ENCODE measurements at regions not wholly inside any gene's neighbourhood (a gene's known extent, or its start where the extent isn't known, plus 50 kb on each side); places are given as distances from the start of the nearest gene placed in this dataset.

DNA sequence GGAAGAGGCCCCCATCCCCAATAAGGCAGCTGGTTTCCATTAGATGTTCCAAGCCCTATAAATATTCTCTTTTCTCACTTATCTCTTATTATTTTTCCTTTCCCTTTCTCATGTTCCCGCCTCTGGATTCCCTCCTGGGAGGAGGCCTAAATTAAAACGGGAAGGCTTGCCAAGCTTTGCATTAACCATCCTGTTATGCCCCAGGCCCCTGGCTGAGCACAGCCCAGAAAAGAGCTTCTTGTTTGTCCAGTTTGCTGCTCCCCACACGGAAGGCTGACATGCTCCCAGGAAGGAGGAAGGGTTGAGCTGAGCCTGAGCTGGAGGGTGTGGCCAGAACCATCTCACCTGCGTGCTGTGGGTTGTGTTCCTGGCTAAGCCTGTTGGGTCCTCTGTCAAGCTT, 63.1 kb upstream of the BOC start:
- FAIRE-seq, result no peak
- Histone ChIP-seq H3K4me2 (ENCODE audit: insufficient read depth in 1 of 2, low read depth in 2 of 2, low read length in 2 of 2) (no peak overlapping the region), H4K8ac (ENCODE audit: extremely low read depth, insufficient read depth, low read length) (no peak overlapping the region)

More for the DNA sequence above, 63.1 kb upstream of the BOC start:
- Histone ChIP-seq H4K5ac (ENCODE audit: insufficient read length, low read depth, low read length) (no peak overlapping the region), H3K36me3 (ENCODE audit: control insufficient read depth in 2 of 4, insufficient read depth in 4 of 4, low read length in 3 of 4) (no peaks in the 10 kb centered on the region), H3K23me2 (ENCODE audit: low read depth, low read length) (no peaks in the 10 kb centered on the region), H3K9me3 (ENCODE audit: insufficient read depth in 2 of 2, low read depth in 1 of 2, low read length in 1 of 2) (no peaks in the 10 kb centered on the region), H3K4me1 (replicated peaks in 1 of 4; ENCODE audit: control insufficient read depth in 3 of 4, insufficient read depth in 4 of 4, low read length in 3 of 4) (peaks cover 0 to 12% (median 7%) of the 10 kb centered on the region in 4 experiments; a peak in 4 of 7 replicates), H2AFZ (ENCODE audit: low read length) (peak overlapping the region; percentile 2; the same call in 1 of the 2 replicates), H4K91ac (replicated peaks; ENCODE audit: insufficient read length, low read length) (no peak overlapping the region), H2BK15ac (ENCODE audit: low read length) (no peak overlapping the region), H3K4ac (replicated peaks; ENCODE audit: insufficient read length, low read depth, low read length) (no peak overlapping the region), H4K20me1 (replicated peaks in 1 of 2; ENCODE audit: control insufficient read depth in 1 of 2, insufficient read depth in 2 of 2, low read length in 2 of 2) (no peaks in the 10 kb centered on the region), H3K27ac (ENCODE audit: low read depth, low read length) (no peak overlapping the region), H3K79me2 (ENCODE audit: control insufficient read depth in 1 of 2, insufficient read depth in 2 of 2, low read length in 2 of 2) (no peaks in the 10 kb centered on the region), H3K9ac (replicated peaks in 1 of 4; ENCODE audit: extremely low read depth in 1 of 4, low read depth in 3 of 4, low read length in 3 of 4) (no peak overlapping the region), H3K56ac (replicated peaks; ENCODE audit: insufficient read length, low read depth, low read length) (no peak overlapping the region), H3K79me1 (ENCODE audit: low read depth, low read length) (no peaks in the 10 kb centered on the region), H3K27me3 (replicated peaks in 1 of 4; ENCODE audit: control insufficient read depth in 3 of 4, extremely low read depth in 1 of 4, insufficient read depth in 3 of 4, low read length in 3 of 4) (no peaks in the 10 kb centered on the region; a peak in 1 of 7 replicates), H2BK5ac (ENCODE audit: low read depth, low read length) (no peak overlapping the region), H2BK12ac (ENCODE audit: low read depth, low read length) (no peak overlapping the region), H3K18ac (ENCODE audit: extremely low read depth, low read length) (no peak overlapping the region), H3K14ac (ENCODE audit: insufficient read length) (no peak overlapping the region), H3K4me3 (ENCODE audit: extremely low read depth in 1 of 4, insufficient read depth in 2 of 4, low read depth in 3 of 4, low read length in 4 of 4) (no peak overlapping the region), H2BK120ac (replicated peaks; ENCODE audit: low read depth, low read length) (no peak overlapping the region), H2BK20ac (ENCODE audit: low read length) (no peak overlapping the region), H3K23ac (ENCODE audit: insufficient read length) (no peak overlapping the region), H2AK5ac (ENCODE audit: low read depth, low read length) (no peak overlapping the region)
- 69% methylated on average over 4 of the region's 4 CpGs; no CpG with 5 or more reads in 1 of the 2 experiments for WGBS, 2 experiments (ENCODE audit: extremely low coverage in 1 of 2, insufficient coverage in 1 of 2, insufficient read length in 1 of 2, insufficient replicate concordance in 2 of 2, low coverage in 1 of 2, low lambda C conversion rate in 2 of 2, missing lambda C conversion rate in 1 of 2)
- no peak for DNase-seq (ENCODE audit: low read depth in 1 of 2, low spot score in 2 of 2)
- TF ChIP-seq SIRT6 (IDR thresholded peaks at IDR 0.05; ENCODE audit: low read length) (no peak), TEAD4 (IDR thresholded peaks at IDR 0.05; ENCODE audit: low read depth, low read length) (no peak), KDM1A (IDR thresholded peaks at IDR 0.05; ENCODE audit: borderline replicate concordance, low read length) (no peak)
- POLR2A ChIA-PET (ENCODE audit: partially characterized antibody), result no interaction called here
- CTCF ChIA-PET (ENCODE audit: partially characterized antibody), result interaction anchor here (0.8 to 7.2 kb wide), 8 partner anchors 13 to 139 kb away, joined by 3 to 46 read pairs (median 5); no protein-coding TSS in a partner anchor
